SKM-1 treated with dmso at 0.1 percent for 144 hours (cell line): ENCODE measurements at regions not wholly inside any gene's neighbourhood (a gene's known extent, or its start where the extent isn't known, plus 50 kb on each side); places are given as distances from the start of the nearest gene placed in this dataset.
A peak's percentile ranks its signal among the peaks of the same experiment; 100 is the strongest.

ENCODE experiments used
- DNase-seq: peaks from one replicate; lab custom pipeline; 2025; ENCODE audit not compliant: unreplicated experiment; lab: John Stamatoyannopoulos, UW

- DNase-seq = no peak
Observed at GRCh38 chr15:31953478-31953877, 76.8 kb upstream of the CHRNA7 start.

- no peak for DNase-seq
Observed at GRCh38 chr15:31954374-31955172, 75.7 kb upstream of the CHRNA7 start.

- DNase-seq = no peak
Observed at GRCh38 chr15:31955734-31956133, 74.6 kb upstream of the CHRNA7 start.

DNA sequence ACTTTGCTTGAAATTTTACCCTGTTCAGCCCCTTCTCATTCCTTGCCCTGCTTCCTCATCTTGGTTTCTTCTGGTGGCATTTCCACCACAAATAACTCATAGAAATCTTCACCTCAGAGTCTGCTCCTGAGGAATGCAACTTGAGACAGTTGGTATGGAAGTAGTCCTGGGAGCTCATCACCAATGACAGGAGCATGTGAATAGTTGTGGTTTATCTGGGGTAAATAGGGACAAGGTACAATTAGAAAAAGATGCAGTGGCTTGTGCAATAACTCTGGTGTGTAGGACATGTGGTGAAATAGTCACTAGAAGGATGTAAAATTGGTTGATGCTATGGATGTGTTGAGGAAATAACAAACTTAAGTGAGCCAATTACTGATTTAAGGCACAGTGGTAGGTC is 72.7 kb upstream of the CHRNA7 start:
- no peak for DNase-seq

DNA sequence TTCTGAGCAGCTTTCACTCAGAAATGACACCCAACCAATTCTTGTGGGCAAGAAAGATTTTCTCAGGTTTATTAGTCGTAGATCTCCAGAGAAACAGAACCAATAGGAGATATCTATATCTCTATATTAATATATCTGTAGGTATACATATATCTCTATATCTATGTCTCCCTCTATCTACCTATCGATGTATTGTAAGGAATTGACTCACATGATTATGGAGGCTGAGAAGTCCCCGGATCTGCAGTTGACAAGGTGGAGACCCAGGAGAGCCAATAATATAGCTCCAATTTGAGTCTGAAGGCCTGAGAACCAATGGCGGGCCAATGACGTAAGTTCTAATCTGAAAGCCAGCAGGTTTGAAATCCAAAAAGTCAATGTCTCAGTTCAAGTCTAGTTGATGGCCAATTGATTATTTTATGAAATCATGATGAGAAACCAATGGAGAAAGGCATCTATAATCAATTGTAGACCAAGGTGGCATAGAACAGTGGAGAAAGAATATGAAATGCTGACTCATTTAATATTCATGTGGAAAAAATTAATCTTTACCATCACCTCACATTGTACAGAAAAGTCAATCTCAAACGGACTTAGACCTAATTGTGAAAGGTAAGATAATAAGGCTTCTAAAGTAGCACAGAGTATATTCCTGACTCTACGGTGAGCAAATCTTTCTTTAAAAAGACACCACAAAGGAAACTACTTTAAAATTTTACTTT is 65.6 kb upstream of the CHRNA7 start:
- DNase-seq = no peak

- no peak for DNase-seq
Observed at GRCh38 chr15:31970007-31970406, 60.3 kb upstream of the CHRNA7 start.

DNA sequence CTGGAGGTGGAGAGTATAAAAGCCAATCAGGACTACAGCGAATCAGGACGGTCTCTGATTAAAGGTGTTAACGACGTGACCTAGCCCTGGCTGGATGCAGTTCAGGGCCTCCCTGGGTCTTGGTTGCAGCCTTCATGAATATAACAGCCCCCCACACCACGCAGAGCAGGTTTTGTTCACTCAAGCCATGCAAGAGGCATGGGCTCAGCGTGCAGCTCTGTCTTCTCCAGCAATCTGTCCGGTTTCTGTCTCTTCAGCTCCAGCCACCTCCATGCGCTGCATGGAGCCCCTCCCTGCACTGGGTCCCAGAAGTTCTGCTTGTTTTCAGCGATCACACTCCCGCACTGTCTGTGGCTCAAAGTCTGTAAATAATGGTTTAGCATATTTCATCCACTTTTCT is 57.1 kb upstream of the CHRNA7 start:
- DNase-seq = no peak

GRCh38 chr15:31974154-31974794 is 56.0 kb upstream of the CHRNA7 start:
- no peak for DNase-seq

GRCh38 chr15:31974855-31975829 is 55.2 kb upstream of the CHRNA7 start:
- peak; percentile 53 for DNase-seq

DNA sequence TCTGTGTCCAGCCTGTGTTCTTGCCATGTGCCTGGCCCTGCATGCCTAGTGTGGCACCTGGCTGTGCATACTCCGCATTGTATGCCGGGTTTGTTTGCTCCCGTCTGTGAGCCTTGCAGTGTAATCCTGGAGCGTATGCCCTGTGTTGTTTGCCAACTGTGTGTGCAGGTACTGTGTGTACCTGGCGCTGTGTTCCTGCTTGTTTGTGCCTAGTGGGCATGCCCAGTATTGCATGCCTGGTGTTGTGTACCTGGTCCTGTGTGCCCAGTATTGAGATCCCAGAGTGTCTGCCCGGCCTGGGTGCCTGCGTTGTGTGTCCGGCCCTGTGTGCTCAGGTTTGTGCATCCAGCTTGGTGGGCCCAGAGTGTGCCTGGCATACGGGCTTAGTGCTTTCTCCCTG is 54.5 kb upstream of the CHRNA7 start:
- DNase-seq = no peak

GRCh38 chr15:31977138-31977537 is 53.2 kb upstream of the CHRNA7 start:
- DNase-seq = no peak

GRCh38 chr15:31977812-31978661 is 52.3 kb upstream of the CHRNA7 start:
- peak; percentile 69 for DNase-seq
